Activated CD8-positive, alpha-beta memory T cell treated with anti-CD3 and anti-CD28 coated beads for 36 hours (primary cell): ENCODE measurements at regions not wholly inside any gene's neighbourhood (a gene's known extent, or its start where the extent isn't known, plus 50 kb on each side); places are given as distances from the start of the nearest gene placed in this dataset.

Source experiments
- CTCF ChIA-PET: fragments of 350-600 bp; sonication (Branson Sonifier 250); formaldehyde crosslinking; loops from one replicate; lab custom pipeline; 2021; ENCODE audit warnings: antibody characterized with exemption; lab: Charles Lee
- POLR2A ChIA-PET: fragments of 350-600 bp; sonication (Branson Sonifier 250); formaldehyde crosslinking; loops from one replicate; lab custom pipeline; 2021; ENCODE audit warnings: antibody characterized with exemption; lab: Charles Lee

DNA sequence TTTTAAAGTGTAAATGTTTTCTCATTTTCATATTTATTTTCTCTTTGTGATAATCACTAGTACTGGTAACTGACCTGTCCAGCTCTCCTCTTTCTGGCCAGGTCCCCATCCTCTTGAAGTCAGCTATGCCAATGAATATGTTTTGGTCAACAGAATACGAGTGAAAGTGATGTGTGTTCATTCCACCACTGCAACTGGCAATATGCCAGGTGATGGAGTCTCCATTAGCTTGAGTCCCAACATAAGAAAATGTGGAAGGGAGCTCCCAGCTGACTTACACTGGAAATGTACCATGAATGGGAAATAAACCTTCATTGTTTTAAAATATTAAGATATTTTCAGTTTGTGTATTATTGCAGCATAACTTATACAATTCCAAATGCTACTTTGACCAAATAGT, 75.8 kb downstream of the CCDC34 start:
- ChIA-PET CTCF (no interaction called here), POLR2A (no interaction called here)

DNA sequence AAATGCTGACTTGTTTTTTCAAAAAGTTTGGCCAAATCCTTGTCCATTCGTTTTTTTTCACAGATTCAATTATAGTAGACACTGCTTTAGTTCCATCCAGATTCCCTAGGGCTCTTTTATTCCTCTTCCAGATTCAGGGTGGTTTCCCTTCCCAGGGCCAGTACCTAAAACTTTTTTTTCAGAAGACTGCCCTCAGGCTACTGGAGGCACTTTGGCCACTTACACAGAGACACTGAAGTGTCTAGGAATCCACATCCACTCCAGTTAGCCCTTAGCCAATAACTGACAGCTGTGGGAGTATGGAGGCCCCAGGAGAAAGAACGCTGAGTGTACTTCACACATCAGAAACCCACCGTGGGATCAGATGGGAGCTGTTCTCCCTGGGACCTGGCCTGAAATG, 77.3 kb downstream of the CCDC34 start:
- CTCF ChIA-PET = no interaction called here
- POLR2A ChIA-PET = no interaction called here

DNA sequence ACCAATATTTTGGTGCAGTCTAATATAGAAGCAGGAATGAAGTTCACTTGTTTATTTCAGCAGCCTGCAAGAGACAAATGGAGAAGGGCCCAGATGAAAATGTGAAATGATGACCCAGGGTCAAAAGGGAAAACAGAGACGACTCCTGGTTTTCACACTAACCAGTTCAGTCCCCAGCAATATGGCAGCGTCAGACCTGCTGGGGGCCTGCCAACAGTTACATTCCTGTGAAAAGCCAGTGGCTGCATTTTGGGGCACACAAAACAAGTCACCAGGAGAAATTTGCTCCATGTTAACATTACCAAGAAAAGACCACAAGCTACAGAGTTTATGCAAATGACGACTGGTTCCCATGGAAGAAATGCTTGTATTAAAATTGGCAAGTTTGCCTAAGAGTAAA, 80.2 kb downstream of the CCDC34 start:
- POLR2A ChIA-PET = no interaction called here
- CTCF ChIA-PET = interaction anchor here (2.2 kb wide), 1 partner anchor 14 kb away, joined by 6 read pairs; no protein-coding TSS in a partner anchor

DNA sequence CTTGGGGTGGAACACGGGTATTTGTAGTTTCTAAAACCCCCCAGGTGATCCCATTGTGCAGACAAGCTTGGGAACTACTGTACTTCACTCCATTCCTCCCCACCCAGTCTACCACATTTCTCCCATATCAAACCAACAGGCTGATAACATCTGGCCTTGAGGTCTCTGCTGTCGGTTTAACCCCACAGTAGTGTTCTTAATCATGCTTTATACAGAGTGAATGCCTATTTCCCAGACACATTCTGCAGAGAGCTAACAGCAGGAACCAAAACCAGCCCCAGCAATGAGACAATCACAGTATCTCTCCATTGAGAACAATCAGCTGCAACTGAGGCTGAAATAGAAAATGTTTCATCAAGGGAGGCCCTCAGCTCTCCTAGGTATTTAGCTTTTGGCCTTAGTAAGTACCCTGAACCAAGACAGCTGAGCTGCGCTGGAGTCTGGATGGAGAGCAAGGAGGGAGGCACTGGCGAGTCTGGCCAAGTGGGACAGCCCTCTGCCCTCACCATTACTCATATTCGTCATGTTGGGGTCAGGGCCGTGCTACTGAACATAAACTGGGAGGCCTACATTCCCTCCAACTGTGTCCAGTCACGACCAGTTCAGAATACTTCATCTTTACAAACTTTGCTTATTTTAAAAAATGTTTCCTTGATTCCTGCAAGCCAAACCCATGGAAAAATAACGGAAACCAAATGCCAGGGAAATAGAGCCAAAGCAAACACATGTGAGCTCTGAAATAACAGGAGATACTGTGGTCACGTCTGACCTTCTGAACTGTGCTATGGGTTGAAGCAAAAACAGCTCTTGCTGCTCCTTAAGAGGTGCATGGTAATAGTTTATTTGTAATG, 81.0 kb downstream of the CCDC34 start:
- ChIA-PET POLR2A (no interaction called here), CTCF (interaction anchor here (2.2 kb wide), 1 partner anchor 15 kb away, joined by 6 read pairs; no protein-coding TSS in a partner anchor)

GRCh38 chr11:27281276-27281675, 81.7 kb downstream of the CCDC34 start:
- ChIA-PET CTCF (no interaction called here), POLR2A (no interaction called here)

DNA sequence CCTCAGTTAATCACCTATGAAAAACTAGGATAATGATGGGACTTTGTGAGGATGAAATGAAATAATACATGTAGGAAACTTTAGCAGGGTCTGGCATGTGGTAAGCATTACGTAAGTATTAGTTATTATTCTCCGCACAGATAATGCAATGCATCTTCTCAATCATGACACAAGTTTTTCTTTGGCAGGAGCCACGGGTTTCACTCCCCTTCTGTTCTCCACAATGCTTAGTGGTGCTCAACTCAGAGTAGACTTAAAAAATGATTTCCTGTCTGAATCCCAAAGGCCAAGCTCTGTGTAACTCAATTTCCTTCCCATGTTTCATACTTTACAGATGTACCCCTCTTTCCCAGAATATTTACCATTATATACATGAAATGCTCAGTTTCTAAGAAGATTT, 82.9 kb downstream of the CCDC34 start:
- ChIA-PET POLR2A (no interaction called here), CTCF (no interaction called here)

DNA sequence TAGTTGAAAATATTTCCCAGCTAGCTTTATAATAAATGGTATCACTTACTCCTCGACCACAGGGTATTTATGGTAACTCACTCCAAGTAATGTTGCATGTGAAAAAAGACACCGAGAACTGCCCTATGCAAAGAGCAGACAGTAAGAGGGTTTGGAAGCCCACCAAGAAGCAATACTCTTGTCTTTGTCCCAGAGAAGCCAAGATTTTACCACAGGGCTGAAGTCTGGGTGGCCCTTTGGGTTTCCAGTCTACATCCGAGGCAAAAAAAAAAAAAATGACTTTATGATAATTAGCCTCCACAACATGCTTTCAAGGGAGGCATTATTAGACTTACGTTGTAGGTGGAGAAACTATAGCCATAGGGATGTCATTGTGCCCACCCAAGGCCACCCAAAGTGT, 83.6 kb downstream of the CCDC34 start:
- POLR2A ChIA-PET = no interaction called here

DNA sequence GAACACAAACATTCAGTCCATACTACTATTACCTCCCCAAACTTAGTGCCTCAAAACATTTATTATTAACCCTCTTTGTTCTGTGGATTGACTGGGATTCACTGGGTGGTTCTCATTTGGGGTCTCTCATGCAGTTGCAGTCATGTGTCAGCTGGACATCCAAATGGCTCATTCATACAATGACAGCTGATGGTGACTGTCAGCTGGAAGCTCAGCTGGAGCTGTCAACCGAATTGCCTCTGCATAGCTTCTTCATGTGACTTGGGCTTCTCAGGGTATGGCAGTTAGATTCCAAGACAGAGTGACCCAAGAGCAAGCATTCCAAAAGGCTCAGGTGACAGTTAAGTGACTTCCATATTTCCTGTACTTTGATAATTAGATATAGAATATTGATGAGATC, 85.2 kb downstream of the CCDC34 start:
- CTCF ChIA-PET = no interaction called here
- POLR2A ChIA-PET = no interaction called here

More for the DNA sequence above, 83.6 kb downstream of the CCDC34 start:
- CTCF ChIA-PET = no interaction called here

GRCh38 chr11:27276141-27276540, 86.9 kb downstream of the CCDC34 start:
- CTCF ChIA-PET = no interaction called here
- POLR2A ChIA-PET = no interaction called here

DNA sequence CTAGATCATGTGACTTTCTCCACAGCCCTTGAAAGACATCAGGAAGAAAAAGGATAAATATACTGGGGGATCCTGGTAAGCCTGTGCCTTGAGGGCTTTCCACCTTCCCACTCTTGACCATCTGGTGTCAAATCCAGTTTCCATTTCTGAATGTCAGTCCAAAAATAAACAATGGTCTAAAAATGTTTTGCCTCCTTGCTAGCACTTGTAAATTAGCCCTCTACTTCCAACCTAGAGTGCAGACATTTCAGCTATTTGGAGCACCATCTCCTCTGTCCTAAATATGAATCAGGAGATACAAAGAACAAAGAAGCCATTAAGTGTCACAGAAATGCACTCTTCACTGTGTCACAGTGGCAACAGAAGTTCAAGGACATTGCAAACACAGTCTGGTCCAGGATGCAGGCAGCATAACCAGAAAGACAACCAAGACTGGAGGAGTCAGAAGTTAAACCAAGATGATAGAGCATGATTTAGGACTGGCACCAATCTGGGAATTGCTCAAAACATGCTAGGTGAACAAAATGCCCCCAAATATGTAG, 88.1 kb downstream of the CCDC34 start:
- CTCF ChIA-PET = interaction anchor here (0.6 kb wide), 1 partner anchor 21 kb away, joined by 3 read pairs; no protein-coding TSS in a partner anchor
- POLR2A ChIA-PET = no interaction called here

DNA sequence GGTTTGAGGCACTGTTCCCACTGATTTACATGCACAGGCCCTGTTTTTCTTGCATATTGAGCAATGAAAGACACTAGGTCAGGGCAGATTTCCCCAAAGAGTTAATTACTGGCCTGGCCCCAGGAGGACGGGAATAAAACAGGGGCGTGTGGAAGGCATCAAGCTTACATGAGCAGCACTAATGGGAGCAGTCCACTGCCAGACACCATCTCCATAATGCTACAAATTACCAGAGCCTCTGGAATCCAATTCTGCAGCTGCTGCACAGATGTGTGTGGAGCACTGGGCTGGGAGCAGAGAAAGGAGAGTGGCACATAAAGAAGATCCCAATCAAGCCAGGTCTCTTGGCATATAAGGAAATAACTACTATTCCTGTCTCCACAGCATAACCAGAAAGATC, 96.9 kb downstream of the CCDC34 start:
- ChIA-PET POLR2A (no interaction called here), CTCF (no interaction called here)

- POLR2A ChIA-PET = no interaction called here
- CTCF ChIA-PET = no interaction called here
Measured at GRCh38 chr11:27263986-27264385, 99.0 kb downstream of the CCDC34 start.

- CTCF ChIA-PET = no interaction called here
- POLR2A ChIA-PET = no interaction called here
Measured at GRCh38 chr11:27263046-27263445, 100.0 kb downstream of the CCDC34 start.

DNA sequence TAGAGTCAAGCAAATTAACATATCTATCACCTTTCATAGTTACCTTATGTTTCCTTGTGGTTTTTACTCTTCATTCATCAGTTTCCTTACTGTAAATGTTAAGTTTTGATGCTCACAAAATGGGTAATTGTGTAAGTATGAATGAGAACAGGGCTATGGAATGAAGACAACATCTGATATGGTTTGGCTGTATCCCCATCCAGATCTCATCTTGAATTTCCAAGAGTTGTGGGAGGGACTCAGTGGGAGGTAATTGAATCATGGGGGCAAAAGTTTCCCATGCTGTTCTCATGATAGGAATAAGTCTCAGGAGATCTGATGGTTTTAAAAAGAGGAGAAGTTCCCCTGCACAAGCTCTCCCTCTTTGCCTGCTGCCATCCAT, 107.6 kb downstream of the CCDC34 start:
- CTCF ChIA-PET = no interaction called here
- POLR2A ChIA-PET = no interaction called here

- POLR2A ChIA-PET = no interaction called here
- CTCF ChIA-PET = no interaction called here
Measured at GRCh38 chr11:27254744-27255446, 108.1 kb downstream of the CCDC34 start.

DNA sequence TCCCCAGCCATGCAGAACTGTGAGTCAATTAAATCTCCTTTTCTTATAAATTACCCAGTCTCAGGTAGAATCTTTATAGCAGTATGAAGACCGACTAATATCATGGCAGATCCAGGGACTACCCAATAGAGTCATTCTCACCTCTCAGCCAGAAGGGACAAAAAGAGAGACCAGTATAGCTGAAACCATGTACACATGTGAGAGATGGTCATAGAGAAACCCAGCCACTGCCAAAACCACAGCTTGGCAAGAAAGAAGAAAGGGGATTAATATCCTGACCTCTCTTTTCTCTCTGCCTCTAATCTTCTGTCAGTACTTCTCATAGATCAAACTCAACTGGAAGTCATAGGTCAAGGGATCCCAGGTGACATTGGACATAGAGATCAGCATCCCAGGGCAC, 109.8 kb downstream of the CCDC34 start:
- ChIA-PET CTCF (no interaction called here), POLR2A (no interaction called here)

DNA sequence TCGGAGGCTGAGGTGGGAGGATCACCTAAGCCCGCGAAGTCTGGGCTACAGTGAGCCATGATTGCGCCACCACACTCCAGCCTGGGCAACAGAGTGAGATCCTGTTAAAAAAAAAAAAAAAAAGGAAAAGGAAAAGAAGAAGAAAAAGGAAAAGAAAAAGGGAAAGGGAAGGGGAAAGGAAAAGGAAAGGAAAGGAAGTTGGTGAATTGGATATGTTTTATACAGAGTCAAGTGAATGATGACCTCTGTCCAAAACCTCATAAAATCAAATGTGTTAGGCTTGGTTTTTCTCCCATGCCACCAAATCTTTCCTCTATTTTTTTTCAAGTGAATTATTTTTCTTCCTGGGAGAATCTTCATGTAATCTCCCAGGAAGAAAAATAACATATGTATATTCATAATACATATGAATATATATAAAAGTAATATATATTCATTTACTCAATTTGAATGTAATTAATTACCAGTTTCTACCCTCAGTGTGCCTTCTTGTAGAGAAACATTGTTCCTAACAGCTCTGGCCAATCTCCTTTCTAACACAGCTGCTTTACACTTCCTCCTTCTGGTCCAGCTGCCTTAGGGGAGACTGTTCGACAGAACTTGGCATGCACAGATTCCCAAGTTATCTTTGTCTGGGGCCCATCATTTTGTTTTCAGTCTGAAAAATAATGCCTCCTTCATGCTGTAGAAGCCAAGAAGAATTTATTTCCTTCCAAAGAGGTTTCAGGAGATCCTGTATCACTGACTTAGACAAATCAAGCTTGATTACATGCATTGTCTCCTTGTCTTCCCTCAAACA, 111.9 kb downstream of the CCDC34 start:
- ChIA-PET POLR2A (no interaction called here), CTCF (no interaction called here)

- ChIA-PET POLR2A (no interaction called here), CTCF (no interaction called here)
Measured at GRCh38 chr11:27248576-27249509, 114.2 kb downstream of the CCDC34 start.

GRCh38 chr11:27247660-27248059, 115.4 kb downstream of the CCDC34 start:
- POLR2A ChIA-PET = no interaction called here
- CTCF ChIA-PET = no interaction called here
